GM12878 (cell line): ENCODE measurements at regions not wholly inside any gene's neighbourhood (a gene's known extent, or its start where the extent isn't known, plus 50 kb on each side); places are given as distances from the start of the nearest gene placed in this dataset.

ENCODE experiments used
- ATAC-seq: fragments of 200-7000 bp; cut with Tn5 transposase; 3 replicates; pipeline ENCODE4 v1.9.1; 2020; ENCODE audit warnings: mild to moderate bottlenecking, moderate library complexity
- BruUV-seq: library from RNA; stranded (reverse); fragments of 400-500 nt; replicated peaks from 2 replicates; lab custom pipeline; 2021; lab: Mats Ljungman, UMichigan
- CTCF ChIA-PET: fragments of 300-600 bp; sonication (Branson Sonifier 250); formaldehyde crosslinking; extraction: SDS; loops from one replicate; lab custom pipeline; 2021; ENCODE audit warnings: inconsistent platforms; lab: Yijun Ruan, JAX
- POLR2A ChIA-PET: fragments of 350-600 bp; formaldehyde crosslinking; extraction: SDS; loops from one replicate; lab custom pipeline; 2021; ENCODE audit warnings: inconsistent platforms; lab: Charles Lee
- RAD21 ChIA-PET: fragments of 300-600 bp; sonication (Branson Sonifier 250); formaldehyde crosslinking; loops from one replicate; lab custom pipeline; 2023; ENCODE audit warnings: antibody characterized with exemption; ENCODE audit not compliant: unreplicated experiment; lab: Charles Lee
- SMC1A ChIA-PET: fragments of 300-600 bp; sonication (Branson Sonifier 250); formaldehyde crosslinking; loops from one replicate; lab custom pipeline; 2023; ENCODE audit not compliant: unreplicated experiment, uncharacterized antibody; lab: Charles Lee
- DNase-seq: peaks from one replicate; pipeline ENCODE4 v3.0.0-alpha.2; 2011; ENCODE audit warnings: low read depth, low spot score
- FAIRE-seq: peaks from 3 replicates; lab custom pipeline; 2011; peaks lifted over from hg19 to GRCh38; lab: Jason Lieb, UNC
- H2AFZ ChIP-seq: 2 replicates; pipeline ENCODE4 v1.6.0; 2011; ENCODE audit warnings: low read depth, low read length, control low read depth; ENCODE audit not compliant: control insufficient read depth
- H3K27ac ChIP-seq: 2 replicates; pipeline ENCODE4 v1.5.1; 2011; ENCODE audit warnings: control low read depth; ENCODE audit not compliant: control insufficient read depth, insufficient read depth
- H3K27me3 ChIP-seq, 2 experiments: replicated peaks in 1 of 2; 2 replicates each; pipeline versions ENCODE4 v1.6.0 to v1.6.1; 2011; ENCODE audit warnings: low read length in 1 of 2; ENCODE audit not compliant: control insufficient read depth in 2 of 2, insufficient read depth in 2 of 2
- H3K36me3 ChIP-seq, 2 experiments: 2 replicates each; pipeline ENCODE4 v1.5.1; 2011; ENCODE audit warnings: low read length in 1 of 2; ENCODE audit not compliant: control insufficient read depth in 2 of 2, insufficient read depth in 2 of 2
- H3K4me1 ChIP-seq: 2 replicates; pipeline ENCODE4 v1.6.1; 2011; ENCODE audit warnings: mild to moderate bottlenecking, low read length, moderate library complexity, mixed read lengths; ENCODE audit not compliant: control insufficient read depth, insufficient read depth
- H3K4me2 ChIP-seq: 2 replicates; pipeline ENCODE4 v1.6.0; 2011; ENCODE audit warnings: control low read depth; ENCODE audit not compliant: control insufficient read depth, insufficient read depth
- H3K4me3 ChIP-seq: fragments of 200-600 bp; sonication (generic); 2 replicates; pipeline ENCODE4 v1.5.1; 2016
- H3K79me2 ChIP-seq: 2 replicates; pipeline ENCODE4 v1.6.0; 2011; ENCODE audit warnings: low read length; ENCODE audit not compliant: control insufficient read depth, insufficient read depth
- H3K9ac ChIP-seq: 2 replicates; pipeline ENCODE4 v1.8.0; 2011; ENCODE audit warnings: low read length, control low read depth, mixed read lengths; ENCODE audit not compliant: control insufficient read depth, insufficient read depth
- H3K9me3 ChIP-seq: replicated peaks from 3 replicates; pipeline ENCODE4 v1.5.1; 2011; ENCODE audit warnings: mild to moderate bottlenecking, low read length; ENCODE audit not compliant: control insufficient read depth, insufficient read depth
- H4K20me1 ChIP-seq: 2 replicates; pipeline ENCODE4 v1.6.0; 2011; ENCODE audit not compliant: control insufficient read depth, insufficient read depth
- ATF7 ChIP-seq: fragments of 450-650 bp; IDR thresholded peaks from 2 replicates; pipeline ENCODE4 v1.6.1; 2016; ENCODE audit warnings: low read depth, mild to moderate bottlenecking
- BCL11A ChIP-seq: IDR thresholded peaks from 2 replicates; pipeline ENCODE4 v1.6.1; 2011; ENCODE audit warnings: low read depth, low read length
- BMI1 ChIP-seq: fragments of 450-650 bp; IDR thresholded peaks from 2 replicates; pipeline ENCODE4 v1.6.1; 2016; ENCODE audit warnings: mild to moderate bottlenecking, moderate library complexity, borderline replicate concordance
- CHD1 ChIP-seq: IDR thresholded peaks from 2 replicates; pipeline ENCODE4 v1.6.1; 2012; ENCODE audit warnings: low read depth, low read length, improper control_type of control experiment
- EED ChIP-seq: sonication (generic); IDR thresholded peaks from 2 replicates; pipeline ENCODE4 v1.6.1; 2016; ENCODE audit warnings: antibody characterized with exemption, low read depth
- EP300 ChIP-seq, 2 experiments: fragments of 150-350 bp in 1 of 2; IDR thresholded peaks; 2 replicates each; pipeline ENCODE4 v1.6.1; 2011 to 2012; ENCODE audit warnings: low read depth in 2 of 2, low read length in 2 of 2, borderline replicate concordance in 1 of 2, improper control_type of control experiment in 1 of 2, inconsistent platforms in 1 of 2; ENCODE audit not compliant: control insufficient read depth in 1 of 2
- IRF3 ChIP-seq: fragments of 450-650 bp; IDR thresholded peaks from 2 replicates; pipeline ENCODE4 v1.6.1; 2014; ENCODE audit warnings: mild to moderate bottlenecking
- MAX ChIP-seq: IDR thresholded peaks from 2 replicates; pipeline ENCODE4 v1.6.1; 2012; ENCODE audit warnings: low read depth, low read length, improper control_type of control experiment
- MEF2B ChIP-seq: fragments of 450-650 bp; IDR thresholded peaks from 2 replicates; pipeline ENCODE4 v1.6.1; 2018; ENCODE audit warnings: mild to moderate bottlenecking, moderate library complexity; ENCODE audit not compliant: partially characterized antibody, poor library complexity, severe bottlenecking
- MLLT1 ChIP-seq: fragments of 450-650 bp; IDR thresholded peaks from 2 replicates; pipeline ENCODE4 v1.6.1; 2016; ENCODE audit warnings: mild to moderate bottlenecking
- NFYB ChIP-seq: IDR thresholded peaks from 2 replicates; pipeline ENCODE4 v1.6.1; 2011; ENCODE audit warnings: low read depth, mild to moderate bottlenecking, low read length, improper control_type of control experiment, moderate library complexity; ENCODE audit not compliant: insufficient read depth
- NR2C1 ChIP-seq: fragments of 450-650 bp; IDR thresholded peaks from 2 replicates; pipeline ENCODE4 v1.6.1; 2017; ENCODE audit warnings: antibody characterized with exemption, mild to moderate bottlenecking, moderate library complexity
- NR2F1 ChIP-seq: fragments of 450-650 bp; conservative IDR thresholded peaks from 2 replicates; pipeline ENCODE4 v1.6.1; 2017; ENCODE audit warnings: mild to moderate bottlenecking
- PAX5 ChIP-seq: IDR thresholded peaks from 2 replicates; pipeline ENCODE4 v1.6.1; 2011; ENCODE audit warnings: low read depth, low read length, borderline replicate concordance
- POLR2AphosphoS2 ChIP-seq: IDR thresholded peaks from 2 replicates; pipeline ENCODE4 v1.6.1; 2011; ENCODE audit warnings: low read depth, mild to moderate bottlenecking, low read length, improper control_type of control experiment, moderate library complexity
- POLR2AphosphoS5 ChIP-seq: IDR thresholded peaks from 2 replicates; pipeline ENCODE4 v1.6.1; 2011; ENCODE audit warnings: mild to moderate bottlenecking, low read length, inconsistent platforms
- POU2F2 ChIP-seq: IDR thresholded peaks from 3 replicates; pipeline ENCODE4 v1.6.1; 2011; ENCODE audit warnings: low read depth, mild to moderate bottlenecking, low read length, borderline replicate concordance
- RBBP5 ChIP-seq: fragments of 200-600 bp; sonication (generic); conservative IDR thresholded peaks from 2 replicates; pipeline ENCODE4 v1.6.1; 2016
- SMARCA5 ChIP-seq: fragments of 450-650 bp; IDR thresholded peaks from 2 replicates; pipeline ENCODE4 v1.6.1; 2017; ENCODE audit warnings: mild to moderate bottlenecking
- SRF ChIP-seq, 2 experiments: IDR thresholded peaks; 2 replicates each; pipeline ENCODE4 v1.6.1; 2011; ENCODE audit warnings: low read depth in 2 of 2, low read length in 2 of 2, mild to moderate bottlenecking in 1 of 2, moderate library complexity in 1 of 2
- SUZ12 ChIP-seq: fragments of 200-600 bp; sonication (generic); IDR thresholded peaks from one replicate; pipeline ENCODE4 v1.6.1; 2018; ENCODE audit warnings: antibody characterized with exemption, mild to moderate bottlenecking; ENCODE audit not compliant: unreplicated experiment
- TARDBP ChIP-seq: IDR thresholded peaks from 2 replicates; pipeline ENCODE4 v1.6.1; 2016; ENCODE audit warnings: borderline replicate concordance
- TBL1XR1 ChIP-seq: IDR thresholded peaks from 2 replicates; pipeline ENCODE4 v1.6.1; 2012; ENCODE audit warnings: low read depth, low read length, improper control_type of control experiment
- TCF12 ChIP-seq: IDR thresholded peaks from 2 replicates; pipeline ENCODE4 v1.6.1; 2011; ENCODE audit warnings: low read depth, mild to moderate bottlenecking, low read length
- ZNF384 ChIP-seq: IDR thresholded peaks from 2 replicates; pipeline ENCODE4 v1.6.1; 2012; ENCODE audit warnings: low read depth, mild to moderate bottlenecking, low read length, improper control_type of control experiment, borderline replicate concordance
- WGBS: methylation state at CpG from one replicate; pipeline ENCODE4 v1.1.6; 2016; ENCODE audit warnings: low lambda C conversion rate; ENCODE audit not compliant: insufficient replicate concordance, insufficient coverage; ENCODE audit errors: missing lambda C conversion rate; 5-methylcytosine and 5-hydroxymethylcytosine counted together
- in situ Hi-C: fragments of 300-500 bp; cut with MboI; formaldehyde crosslinking; loops from 9 replicates; pipeline ENCODE4 v1.14.3; 2018; ENCODE audit warnings: mixed read lengths
- intact Hi-C: fragments of 100-400 bp; cut with micrococcal nuclease; formaldehyde crosslinking; loops from one replicate; pipeline ENCODE4 v1.14.2; 2022; ENCODE audit not compliant: unreplicated experiment

- TF ChIP-seq MLLT1, result no peak
- no peak for TF ChIP-seq SRF (IDR thresholded peaks at IDR 0.05; ENCODE audit: low read depth in 2 of 2, low read length in 2 of 2)
- no peak for TF ChIP-seq TCF12
- TF ChIP-seq SUZ12, result no peak
- TF ChIP-seq EP300 (IDR thresholded peaks at IDR 0.05; ENCODE audit: borderline replicate concordance in 1 of 2, control insufficient read depth in 1 of 2, low read depth in 2 of 2, low read length in 2 of 2), result no peak
- TF ChIP-seq IRF3, result no peak
- no peak for TF ChIP-seq POU2F2
- TF ChIP-seq ZNF384, result no peak
- no peak for TF ChIP-seq PAX5
Measured at GRCh38 chr5:87042554-87042953, 225.1 kb upstream of the RASA1 start (continued).

- no peak overlapping the region for H3K4me2 ChIP-seq
- no peaks in the 10 kb centered on the region for H4K20me1 ChIP-seq
- no peaks in the 10 kb centered on the region for H3K36me3 ChIP-seq
- H3K9ac ChIP-seq, result no peak overlapping the region
- H3K9me3 ChIP-seq, result no peaks in the 10 kb centered on the region; the same call in 2 of the 3 replicates
- FAIRE-seq (no peak), DNase-seq (no peak), ATAC-seq (no peak)
- H3K79me2 ChIP-seq, result no peaks in the 10 kb centered on the region
- SMC1A ChIA-PET, result no interaction called here
- in situ Hi-C loops, result no loop called here
- BruUV-seq, result no TSS peak
- H3K4me3 ChIP-seq, result no peak overlapping the region
- CTCF ChIA-PET, result no interaction called here
- WGBS, result 24% methylated on average over 1 of the region's 1 CpG
- H3K27me3 ChIP-seq, result no peaks in the 10 kb centered on the region
- POLR2A ChIA-PET, result no interaction called here
- H3K27ac ChIP-seq, result no peak overlapping the region
- H3K4me1 ChIP-seq, result no peaks in the 10 kb centered on the region
- intact Hi-C loops, result no loop called here
- H2AFZ ChIP-seq, result no peak overlapping the region
- RAD21 ChIA-PET, result no interaction called here
- TF ChIP-seq NR2C1 (no peak), NFYB (no peak), EED (no peak), CHD1 (no peak), MAX (no peak), BMI1 (no peak), NR2F1 (no peak), RBBP5 (no peak), TARDBP (no peak), POLR2AphosphoS2 (no peak), BCL11A (no peak), ATF7 (no peak), POLR2AphosphoS5 (no peak), TBL1XR1 (no peak), SMARCA5 (no peak), MEF2B (no peak)
Measured at GRCh38 chr5:87048156-87048555, 219.5 kb upstream of the RASA1 start.
